ENCODE measurements at regions not wholly inside any gene's neighbourhood (a gene's known extent, or its start where the extent isn't known, plus 50 kb on each side); places are given as distances from the start of the nearest gene placed in this dataset.
"Not testable (repeated sequence)": the region's sequence is repeated elsewhere in the genome, so short reads cannot be mapped to it uniquely, and the experiment has no call there.

GRCh38 chr1:34365295-34365694 lies 188.6 kb downstream of the C1orf94 start:
- ChIA-PET POLR2A (no interaction called here), CTCF (no interaction called here)

- POLR2A ChIA-PET, result no interaction called here
Measured at GRCh38 chr1:34366875-34367624, 190.3 kb downstream of the C1orf94 start.

GRCh38 chr1:34367954-34368353 lies 191.2 kb downstream of the C1orf94 start:
- POLR2A ChIA-PET, result no interaction called here
- CTCF ChIA-PET, result no interaction called here

More at GRCh38 chr1:34366875-34367624, 190.3 kb downstream of the C1orf94 start:
- CTCF ChIA-PET, result no interaction called here

GRCh38 chr1:34369701-34370455 lies 193.2 kb downstream of the C1orf94 start:
- CTCF ChIA-PET, result no interaction called here
- POLR2A ChIA-PET, result interaction anchor here (0.8 kb wide), 1 partner anchor 443 kb away, joined by 3 read pairs; no protein-coding TSS in a partner anchor

- ChIA-PET POLR2A (interaction anchor here (0.8 kb wide), 1 partner anchor 444 kb away, joined by 3 read pairs; no protein-coding TSS in a partner anchor), CTCF (no interaction called here)
Measured at GRCh38 chr1:34370748-34371147, 194.0 kb downstream of the C1orf94 start.

GRCh38 chr1:34371179-34371578 lies 194.5 kb downstream of the C1orf94 start:
- CTCF ChIA-PET, POLR2A ChIA-PET: not testable (repeated sequence)

- POLR2A ChIA-PET, result no interaction called here
- CTCF ChIA-PET, result interaction anchor here (0.6 kb wide), 1 partner anchor 15 kb away, joined by 3 read pairs; no protein-coding TSS in a partner anchor
Measured at GRCh38 chr1:34371829-34372532, 195.3 kb downstream of the C1orf94 start.

- CTCF ChIA-PET, result no interaction called here
- POLR2A ChIA-PET, result no interaction called here
Measured at GRCh38 chr1:34372891-34373290, 196.2 kb downstream of the C1orf94 start.

GRCh38 chr1:34373912-34374311 lies 197.2 kb downstream of the C1orf94 start:
- ChIA-PET CTCF (no interaction called here), POLR2A (no interaction called here)

- POLR2A ChIA-PET, result no interaction called here
- CTCF ChIA-PET, result no interaction called here
Measured at GRCh38 chr1:34376531-34376930, 199.8 kb downstream of the C1orf94 start.

- POLR2A ChIA-PET, result no interaction called here
- CTCF ChIA-PET, result no interaction called here
Measured at GRCh38 chr1:34378968-34379856, 202.5 kb downstream of the C1orf94 start.

- POLR2A ChIA-PET, result no interaction called here
Measured at GRCh38 chr1:34379911-34380310, 203.2 kb downstream of the C1orf94 start.

GRCh38 chr1:34380526-34381124 lies 203.9 kb downstream of the C1orf94 start:
- POLR2A ChIA-PET, result no interaction called here
- CTCF ChIA-PET, result no interaction called here

More at GRCh38 chr1:34379911-34380310, 203.2 kb downstream of the C1orf94 start:
- CTCF ChIA-PET, result no interaction called here

- ChIA-PET CTCF (no interaction called here), POLR2A (no interaction called here)
Measured at GRCh38 chr1:34389974-34390373, 213.3 kb downstream of the C1orf94 start.

- ChIA-PET CTCF (no interaction called here), POLR2A (no interaction called here)
Measured at GRCh38 chr1:34396042-34396441, 219.3 kb downstream of the C1orf94 start.

GRCh38 chr1:34398241-34398915 lies 221.7 kb downstream of the C1orf94 start:
- ChIA-PET POLR2A (no interaction called here), CTCF (no interaction called here)

- POLR2A ChIA-PET, result no interaction called here
- CTCF ChIA-PET, result no interaction called here
Measured at GRCh38 chr1:34398916-34399275, 222.2 kb downstream of the C1orf94 start.

GRCh38 chr1:34400675-34401074 lies 224.0 kb downstream of the C1orf94 start:
- POLR2A ChIA-PET, result no interaction called here
- CTCF ChIA-PET, result no interaction called here

GRCh38 chr1:34403156-34403555 lies 226.4 kb downstream of the C1orf94 start:
- ChIA-PET POLR2A (no interaction called here), CTCF (no interaction called here)

Measured in activated CD8-positive, alpha-beta memory T cell treated with anti-CD3 and anti-CD28 coated beads for 36 hours (primary cell).